AG09309 (cell line): ENCODE measurements at regions not wholly inside any gene's neighbourhood (a gene's known extent, or its start where the extent isn't known, plus 50 kb on each side); places are given as distances from the start of the nearest gene placed in this dataset.

ENCODE experiments used
- DNase-seq: peaks from one replicate; pipeline ENCODE4 v3.0.0-alpha.2; 2010; ENCODE audit warnings: low read depth
- H3K4me3 ChIP-seq: 2 replicates; pipeline ENCODE4 v1.5.1; 2011; ENCODE audit warnings: mild to moderate bottlenecking, low read depth, low read length, moderate library complexity; ENCODE audit not compliant: control insufficient read depth
- TF ChIP-seq, protein P1 (sequence below): IDR thresholded peaks from 2 replicates; pipeline ENCODE4 v1.5.1; 2011; ENCODE audit warnings: mild to moderate bottlenecking, low read depth, low read length, inconsistent platforms; ENCODE audit not compliant: insufficient read depth, control insufficient read depth; ENCODE audit errors: missing control alignments

DNA sequence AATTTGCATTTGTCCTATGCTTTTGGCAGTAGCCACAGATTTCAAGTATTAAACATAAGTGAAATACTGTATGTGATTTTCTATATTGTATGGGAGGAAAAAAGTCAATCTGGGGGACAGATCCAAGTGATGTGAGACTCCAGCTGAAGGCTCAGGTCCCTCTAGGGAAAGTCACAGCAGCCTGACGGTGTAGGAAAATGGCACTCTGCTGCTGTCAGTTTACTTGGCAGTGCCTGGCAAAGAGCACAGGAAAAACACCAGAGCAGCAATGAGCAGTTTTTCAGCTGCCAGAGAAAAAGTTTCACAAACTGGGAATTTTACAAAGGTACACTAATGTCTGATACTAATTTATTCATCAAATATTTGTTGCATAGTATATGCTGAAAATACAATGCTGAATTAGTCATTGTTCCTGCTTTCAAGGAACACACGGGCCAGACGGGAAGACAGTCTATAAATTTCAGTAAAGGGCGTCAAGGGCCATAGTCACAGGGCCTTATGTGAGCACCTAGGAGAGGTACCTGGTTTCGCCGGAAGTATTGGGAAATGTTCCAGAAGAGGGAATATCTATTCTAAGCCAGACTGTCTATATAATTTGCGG, 66.2 kb upstream of the SLC38A2 start:
- TF ChIP-seq, protein P1, sequence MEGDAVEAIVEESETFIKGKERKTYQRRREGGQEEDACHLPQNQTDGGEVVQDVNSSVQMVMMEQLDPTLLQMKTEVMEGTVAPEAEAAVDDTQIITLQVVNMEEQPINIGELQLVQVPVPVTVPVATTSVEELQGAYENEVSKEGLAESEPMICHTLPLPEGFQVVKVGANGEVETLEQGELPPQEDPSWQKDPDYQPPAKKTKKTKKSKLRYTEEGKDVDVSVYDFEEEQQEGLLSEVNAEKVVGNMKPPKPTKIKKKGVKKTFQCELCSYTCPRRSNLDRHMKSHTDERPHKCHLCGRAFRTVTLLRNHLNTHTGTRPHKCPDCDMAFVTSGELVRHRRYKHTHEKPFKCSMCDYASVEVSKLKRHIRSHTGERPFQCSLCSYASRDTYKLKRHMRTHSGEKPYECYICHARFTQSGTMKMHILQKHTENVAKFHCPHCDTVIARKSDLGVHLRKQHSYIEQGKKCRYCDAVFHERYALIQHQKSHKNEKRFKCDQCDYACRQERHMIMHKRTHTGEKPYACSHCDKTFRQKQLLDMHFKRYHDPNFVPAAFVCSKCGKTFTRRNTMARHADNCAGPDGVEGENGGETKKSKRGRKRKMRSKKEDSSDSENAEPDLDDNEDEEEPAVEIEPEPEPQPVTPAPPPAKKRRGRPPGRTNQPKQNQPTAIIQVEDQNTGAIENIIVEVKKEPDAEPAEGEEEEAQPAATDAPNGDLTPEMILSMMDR: no peak
- DNase-seq: no peak
- no peak overlapping the region for H3K4me3 ChIP-seq

DNA sequence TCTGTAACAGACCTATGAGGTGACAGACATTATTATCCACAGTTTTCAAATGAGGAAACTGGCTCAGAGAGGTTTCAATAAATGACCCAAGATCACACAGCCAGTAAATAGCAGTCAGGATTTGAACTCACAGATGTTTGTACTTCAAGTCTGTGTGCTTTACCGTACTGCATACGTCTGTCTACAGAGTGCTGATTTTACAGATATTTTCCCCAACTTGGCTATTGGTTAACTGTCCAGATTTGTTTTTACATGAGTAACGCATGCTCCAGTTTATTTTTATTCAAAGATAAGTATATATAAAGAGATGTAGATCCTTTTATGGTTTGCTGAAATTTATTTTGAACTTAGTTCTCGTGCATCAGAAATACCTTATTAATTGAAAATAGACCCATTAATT, 65.7 kb upstream of the SLC38A2 start:
- TF ChIP-seq, protein P1: no peak
- H3K4me3 ChIP-seq: no peak overlapping the region
- no peak for DNase-seq

DNA sequence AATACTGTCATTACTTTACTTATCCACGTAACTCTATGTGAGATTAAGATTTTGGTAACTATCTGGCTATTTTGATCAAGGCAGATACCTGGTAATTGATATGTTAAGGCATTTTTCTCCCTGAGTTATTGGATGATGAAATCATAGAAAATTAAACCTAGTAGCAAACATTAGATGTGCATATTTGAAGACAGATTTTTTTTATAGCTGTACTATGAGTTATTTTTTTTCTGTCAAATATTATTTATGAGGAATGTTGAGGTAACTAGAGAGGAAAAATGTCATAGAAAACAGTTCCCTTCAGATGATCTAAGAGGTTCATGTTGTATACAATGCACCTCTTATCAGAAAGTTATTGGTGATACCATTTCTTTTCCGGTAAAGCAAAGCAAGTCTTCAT, 64.9 kb upstream of the SLC38A2 start:
- TF ChIP-seq, protein P1: no peak
- no peak for DNase-seq
- no peak overlapping the region for H3K4me3 ChIP-seq

DNA sequence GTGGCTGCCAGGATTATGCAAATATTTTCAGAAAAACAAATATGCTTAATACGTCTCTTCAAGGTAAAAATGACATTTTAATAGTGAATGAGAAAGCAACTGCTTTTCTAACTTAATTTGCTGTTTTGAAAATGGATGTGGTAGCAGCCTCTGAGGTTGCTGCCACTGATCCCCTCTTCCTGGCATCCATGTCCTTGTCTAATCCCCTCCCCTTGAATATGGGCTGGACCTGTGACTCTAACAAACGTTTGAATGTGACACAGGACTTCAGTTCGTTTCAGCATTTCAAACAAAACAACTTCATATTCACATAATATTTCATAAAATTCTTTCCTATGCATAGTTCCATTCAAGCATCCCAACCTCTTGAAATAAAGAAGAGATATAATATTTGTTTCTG, 64.2 kb upstream of the SLC38A2 start:
- DNase-seq: no peak
- TF ChIP-seq, protein P1: no peak
- no peak overlapping the region for H3K4me3 ChIP-seq

DNA sequence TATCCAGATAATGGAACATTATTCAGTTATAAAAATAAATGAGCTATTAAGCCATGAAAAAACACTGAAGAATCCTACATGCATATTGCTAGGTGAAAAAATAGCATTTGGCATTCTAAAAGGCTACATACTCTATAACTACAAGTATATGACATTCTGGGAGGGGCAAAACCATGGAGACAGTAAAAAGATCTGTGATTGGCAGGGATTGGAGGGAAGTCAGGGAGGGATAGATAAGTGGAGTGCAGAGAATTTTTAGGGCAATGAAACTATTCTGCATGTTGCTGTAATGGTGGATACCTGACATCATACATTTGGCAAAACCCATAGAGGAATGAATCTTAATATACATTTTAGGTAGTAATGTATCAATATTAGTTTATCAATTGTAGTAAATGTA, 63.1 kb upstream of the SLC38A2 start:
- DNase-seq: no peak
- no peak overlapping the region for H3K4me3 ChIP-seq
- TF ChIP-seq, protein P1: no peak

DNA sequence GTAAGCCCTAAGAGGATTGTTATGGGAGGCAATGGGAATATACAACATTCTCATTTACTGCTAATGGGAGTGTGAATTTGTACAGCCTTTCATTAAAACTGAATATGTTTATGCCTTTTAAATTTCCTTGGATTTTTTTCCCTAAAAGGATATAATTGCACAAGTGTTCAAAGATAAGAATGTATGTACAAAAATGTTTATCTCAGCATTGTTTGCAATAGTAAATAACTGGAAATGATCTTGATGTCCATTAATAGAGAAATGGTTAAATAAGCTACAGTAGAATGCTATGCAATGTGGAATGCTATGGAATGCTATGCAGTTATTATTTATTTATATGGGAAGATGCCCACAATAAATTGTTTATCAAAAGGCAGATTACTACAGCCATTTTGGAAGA, 62.5 kb upstream of the SLC38A2 start:
- DNase-seq: no peak
- no peak overlapping the region for H3K4me3 ChIP-seq
- TF ChIP-seq, protein P1: no peak

DNA sequence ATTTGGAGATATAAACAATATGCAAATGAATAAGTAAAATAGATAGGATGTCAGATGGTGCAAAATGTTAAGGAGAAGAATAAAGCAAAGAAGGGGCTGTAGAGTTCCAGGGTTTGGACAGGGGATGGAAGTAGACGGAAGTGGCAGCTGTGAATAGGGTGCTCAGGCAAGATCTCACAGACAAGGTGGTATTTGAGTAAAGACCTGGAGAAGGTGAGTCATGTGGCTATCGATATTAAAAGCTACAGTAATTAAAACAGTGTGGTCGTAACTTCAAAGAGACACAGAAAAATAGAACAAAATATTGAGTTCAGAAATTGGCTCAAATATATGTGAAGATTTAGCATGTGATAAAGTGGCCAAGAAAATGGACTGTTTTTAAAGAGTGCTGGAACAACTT, 61.3 kb upstream of the SLC38A2 start:
- DNase-seq: no peak
- TF ChIP-seq, protein P1: no peak

More for the DNA sequence above, 61.3 kb upstream of the SLC38A2 start:
- no peak overlapping the region for H3K4me3 ChIP-seq
